A673 (cell line): ENCODE measurements at regions not wholly inside any gene's neighbourhood (a gene's known extent, or its start where the extent isn't known, plus 50 kb on each side); places are given as distances from the start of the nearest gene placed in this dataset.

Experiments
- EZH2 ChIP-seq: fragments of 200-600 bp; sonication (generic); IDR thresholded peaks from 2 replicates; pipeline ENCODE4 v1.6.1; 2017; ENCODE audit warnings: borderline replicate concordance, low read depth, mild to moderate bottlenecking, mixed read lengths, antibody characterized with exemption, low read length; ENCODE audit not compliant: poor library complexity, severe bottlenecking
- TF ChIP-seq, protein P1 (sequence below): fragments of 300-800, 200-600 bp; sonication (generic); conservative IDR thresholded peaks from 2 replicates; pipeline ENCODE4 v1.5.1; 2017; ENCODE audit warnings: low read depth, mild to moderate bottlenecking, antibody characterized with exemption, low read length, moderate library complexity, mixed read lengths

DNA sequence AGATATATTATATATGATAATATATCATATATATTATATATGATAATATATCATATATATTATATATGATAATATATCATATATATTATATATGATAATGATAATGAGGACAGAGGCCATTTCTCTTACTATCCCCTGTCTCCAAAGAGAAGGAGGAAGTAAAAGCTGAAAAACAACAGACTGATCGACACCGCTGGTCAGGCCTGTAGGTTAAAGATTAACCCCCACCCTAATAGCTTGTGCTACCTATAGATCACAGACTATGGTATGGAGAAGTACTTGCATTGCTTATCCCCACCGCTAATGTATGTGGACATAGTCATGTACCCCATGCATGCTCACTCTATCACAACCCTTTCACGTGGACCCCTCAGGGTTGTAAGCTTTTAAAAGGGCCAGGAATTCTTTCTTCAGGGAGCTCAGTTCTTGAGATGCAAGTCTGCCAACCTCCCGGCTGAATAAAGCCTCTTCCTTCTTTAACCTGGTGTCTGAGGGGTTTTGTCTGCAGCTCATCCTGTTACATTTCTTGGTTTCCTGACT is 786.1 kb upstream of the TMEM132C start:
- TF ChIP-seq, protein P1, sequence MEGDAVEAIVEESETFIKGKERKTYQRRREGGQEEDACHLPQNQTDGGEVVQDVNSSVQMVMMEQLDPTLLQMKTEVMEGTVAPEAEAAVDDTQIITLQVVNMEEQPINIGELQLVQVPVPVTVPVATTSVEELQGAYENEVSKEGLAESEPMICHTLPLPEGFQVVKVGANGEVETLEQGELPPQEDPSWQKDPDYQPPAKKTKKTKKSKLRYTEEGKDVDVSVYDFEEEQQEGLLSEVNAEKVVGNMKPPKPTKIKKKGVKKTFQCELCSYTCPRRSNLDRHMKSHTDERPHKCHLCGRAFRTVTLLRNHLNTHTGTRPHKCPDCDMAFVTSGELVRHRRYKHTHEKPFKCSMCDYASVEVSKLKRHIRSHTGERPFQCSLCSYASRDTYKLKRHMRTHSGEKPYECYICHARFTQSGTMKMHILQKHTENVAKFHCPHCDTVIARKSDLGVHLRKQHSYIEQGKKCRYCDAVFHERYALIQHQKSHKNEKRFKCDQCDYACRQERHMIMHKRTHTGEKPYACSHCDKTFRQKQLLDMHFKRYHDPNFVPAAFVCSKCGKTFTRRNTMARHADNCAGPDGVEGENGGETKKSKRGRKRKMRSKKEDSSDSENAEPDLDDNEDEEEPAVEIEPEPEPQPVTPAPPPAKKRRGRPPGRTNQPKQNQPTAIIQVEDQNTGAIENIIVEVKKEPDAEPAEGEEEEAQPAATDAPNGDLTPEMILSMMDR = no peak
- no peak for TF ChIP-seq EZH2
